ENCODE measurements at regions not wholly inside any gene's neighbourhood (a gene's known extent, or its start where the extent isn't known, plus 50 kb on each side); places are given as distances from the start of the nearest gene placed in this dataset.

- TF ChIP-seq CTCF (IDR thresholded peaks at IDR 0.05): no peak
- no peak for TF ChIP-seq EP300 (IDR thresholded peaks at IDR 0.05)
Measured at GRCh38 chr1:209516771-209517680, 66.5 kb upstream of the CAMK1G start.

Data from sigmoid colon (tissue), 4 donors.